HCT116 (cell line): ENCODE measurements at regions not wholly inside any gene's neighbourhood (a gene's known extent, or its start where the extent isn't known, plus 50 kb on each side); places are given as distances from the start of the nearest gene placed in this dataset.
A peak's percentile ranks its signal among the peaks of the same experiment; 100 is the strongest.

Source experiments
- ATAC-seq: fragments of 200-7000 bp; cut with Tn5 transposase; 2 replicates; pipeline ENCODE4 v1.9.1; 2020; ENCODE audit warnings: mild to moderate bottlenecking, moderate library complexity
- BruUV-seq: library from RNA; stranded (reverse); fragments of 400-500 nt; replicated peaks from 2 replicates; lab custom pipeline; 2021; lab: Mats Ljungman, UMichigan
- CTCF ChIA-PET: fragments of 300-600 bp; sonication (Branson Sonifier 250); formaldehyde crosslinking; loops from one replicate; lab custom pipeline; 2021; ENCODE audit warnings: antibody characterized with exemption; lab: Charles Lee
- POLR2A ChIA-PET: fragments of 300-600, 350-600 bp; sonication (Branson Sonifier 250); formaldehyde crosslinking; loops from one replicate; lab custom pipeline; 2021; ENCODE audit warnings: antibody characterized with exemption; lab: Charles Lee
- RAD21 ChIA-PET, 2 experiments: fragments of 300-600 bp; sonication (Branson Sonifier 250); formaldehyde crosslinking; loops; one replicate each; lab custom pipeline; 2023; ENCODE audit warnings: low total read pairs in 2 of 2; ENCODE audit not compliant: uncharacterized antibody in 2 of 2, unreplicated experiment in 2 of 2, low non-redundant PET in 1 of 2; lab: Charles Lee
- DNase-seq: peaks from one replicate; pipeline ENCODE4 v3.0.0-alpha.2; 2010; ENCODE audit warnings: low read depth, low spot score
- H2AFZ ChIP-seq: fragments of 200-600 bp; shearing (Covaris generic), sonication (generic); 2 replicates; pipeline ENCODE4 v1.6.1; 2017; ENCODE audit warnings: low read depth, mixed run types, mixed read lengths, antibody characterized with exemption, low read length; ENCODE audit not compliant: poor library complexity, severe bottlenecking
- H3K27ac ChIP-seq: 2 replicates; pipeline ENCODE4 v1.5.1; 2012; ENCODE audit warnings: low read depth, low read length
- H3K27me3 ChIP-seq: fragments of 200-600 bp; sonication (generic); 2 replicates; pipeline ENCODE4 v1.6.1; 2016; ENCODE audit warnings: mixed run types, low read length, mixed read lengths; ENCODE audit not compliant: insufficient read depth
- H3K36me3 ChIP-seq, 2 experiments: fragments of 200-500 bp in 1 of 2; fragments of 200-600 bp in 1 of 2; sonication (Bioruptor generic) in 1 of 2; sonication (generic) in 1 of 2; 2 replicates each; pipeline versions ENCODE4 v1.5.1 to v1.6.1; 2014 to 2016; ENCODE audit warnings: low read length in 2 of 2, inconsistent platforms in 1 of 2, mixed read lengths in 1 of 2, mixed run types in 1 of 2; ENCODE audit not compliant: insufficient read depth in 2 of 2, control insufficient read depth in 1 of 2
- H3K4me1 ChIP-seq, 2 experiments: fragments of 200-600 bp in 1 of 2; sonication (generic) in 1 of 2; 2 replicates each; pipeline versions ENCODE4 v1.5.1 to v1.6.1; 2012 to 2017; ENCODE audit warnings: low read length in 2 of 2, inconsistent platforms in 1 of 2, mild to moderate bottlenecking in 1 of 2, mixed read lengths in 1 of 2, mixed run types in 1 of 2, moderate library complexity in 1 of 2; ENCODE audit not compliant: insufficient read depth in 2 of 2, control insufficient read depth in 1 of 2
- H3K4me2 ChIP-seq: fragments of 200-600 bp; sonication (generic); 2 replicates; pipeline ENCODE4 v1.6.1; 2017; ENCODE audit warnings: mixed run types, low read length, mixed read lengths
- H3K4me3 ChIP-seq, 2 experiments: fragments of 200-600 bp in 1 of 2; sonication (generic) in 1 of 2; replicated peaks in 1 of 2; 2 replicates each; pipeline ENCODE4 v1.5.1; 2011 to 2016; ENCODE audit warnings: low read length in 2 of 2, control low read depth in 1 of 2, low read depth in 1 of 2, mild to moderate bottlenecking in 1 of 2, mixed read lengths in 1 of 2, mixed run types in 1 of 2
- H3K79me2 ChIP-seq: fragments of 200-600 bp; sonication (generic); 2 replicates; pipeline ENCODE4 v1.6.1; 2017; ENCODE audit warnings: mild to moderate bottlenecking, mixed run types, low read length, moderate library complexity, mixed read lengths; ENCODE audit not compliant: insufficient read depth
- H3K9ac ChIP-seq: fragments of 200-600 bp; sonication (generic); 2 replicates; pipeline ENCODE4 v1.6.1; 2016; ENCODE audit warnings: low read length, mixed read lengths
- H3K9me2 ChIP-seq: fragments of 200-600 bp; sonication (generic), shearing (Covaris generic); 2 replicates; pipeline ENCODE4 v1.6.1; 2017; ENCODE audit warnings: mixed run types, mild to moderate bottlenecking, moderate library complexity; ENCODE audit not compliant: insufficient read depth
- H3K9me3 ChIP-seq, 2 experiments: fragments of 200-500 bp in 1 of 2; fragments of 200-600 bp in 1 of 2; sonication (Bioruptor generic) in 1 of 2; sonication (generic) in 1 of 2; 2 replicates each; pipeline ENCODE4 v1.6.1; 2014 to 2017; ENCODE audit warnings: low read length in 2 of 2, mixed read lengths in 2 of 2, inconsistent platforms in 1 of 2, low read depth in 1 of 2, mild to moderate bottlenecking in 1 of 2, mixed run types in 1 of 2, moderate library complexity in 1 of 2; ENCODE audit not compliant: control insufficient read depth in 1 of 2, insufficient read depth in 1 of 2
- H4K20me1 ChIP-seq: fragments of 200-600 bp; sonication (generic), shearing (Covaris generic); 2 replicates; pipeline ENCODE4 v1.6.1; 2017; ENCODE audit warnings: mixed run types, mild to moderate bottlenecking, moderate library complexity; ENCODE audit not compliant: insufficient read depth
- CEBPB ChIP-seq: IDR thresholded peaks from 2 replicates; pipeline ENCODE4 v1.6.1; 2012; ENCODE audit warnings: low read depth
- EGR1 ChIP-seq: IDR thresholded peaks from 2 replicates; pipeline ENCODE4 v1.6.1; 2012; ENCODE audit warnings: low read depth
- ELF1 ChIP-seq: IDR thresholded peaks from 2 replicates; pipeline ENCODE4 v1.6.1; 2012; ENCODE audit warnings: low read depth, borderline replicate concordance
- EZH2 ChIP-seq: fragments of 200-600 bp; sonication (generic); IDR thresholded peaks from 2 replicates; pipeline ENCODE4 v1.6.1; 2017; ENCODE audit warnings: antibody characterized with exemption, mixed run types
- EZH2phosphoT487 ChIP-seq: fragments of 200-600 bp; IDR thresholded peaks from 2 replicates; pipeline ENCODE4 v1.6.1; 2018; ENCODE audit warnings: antibody characterized with exemption, borderline replicate concordance
- FOSL1 ChIP-seq: IDR thresholded peaks from 2 replicates; pipeline ENCODE4 v1.6.1; 2012; ENCODE audit warnings: low read depth
- JUND ChIP-seq: IDR thresholded peaks from 2 replicates; pipeline ENCODE4 v1.6.1; 2012
- POLR2A ChIP-seq: IDR thresholded peaks from 2 replicates; pipeline ENCODE4 v1.7.0; 2011; ENCODE audit warnings: borderline replicate concordance; ENCODE audit not compliant: insufficient read depth, insufficient read length; ENCODE audit errors: extremely low read depth
- POLR2AphosphoS5 ChIP-seq: IDR thresholded peaks from 2 replicates; pipeline ENCODE4 v1.6.1; 2011; ENCODE audit warnings: mild to moderate bottlenecking, low read depth, low read length, moderate library complexity
- RAD21 ChIP-seq: IDR thresholded peaks from 2 replicates; pipeline ENCODE4 v1.6.1; 2012; ENCODE audit warnings: low read depth, mild to moderate bottlenecking
- SIN3A ChIP-seq: IDR thresholded peaks from 2 replicates; pipeline ENCODE4 v1.6.1; 2012; ENCODE audit warnings: low read depth
- SP1 ChIP-seq: IDR thresholded peaks from 2 replicates; pipeline ENCODE4 v1.6.1; 2012; ENCODE audit warnings: low read depth
- SRF ChIP-seq: IDR thresholded peaks from 2 replicates; pipeline ENCODE4 v1.6.1; 2012; ENCODE audit warnings: low read depth
- TCF7L2 ChIP-seq: IDR thresholded peaks from 2 replicates; pipeline ENCODE4 v1.7.0; 2011; ENCODE audit warnings: borderline replicate concordance, inconsistent platforms; ENCODE audit not compliant: insufficient read depth, insufficient read length; ENCODE audit errors: extremely low read depth
- YY1 ChIP-seq: IDR thresholded peaks from 2 replicates; pipeline ENCODE4 v1.6.1; 2011; ENCODE audit warnings: low read length, low read depth, moderate library complexity, mild to moderate bottlenecking; ENCODE audit not compliant: insufficient replicate concordance; ENCODE audit errors: extremely low read depth
- ZNF274 ChIP-seq: fragments of 200-500 bp; sonication (Bioruptor generic); IDR thresholded peaks from 2 replicates; pipeline ENCODE4 v1.6.1; 2014; ENCODE audit warnings: mild to moderate bottlenecking, low read depth, low read length, inconsistent platforms
- intact Hi-C: fragments of 100-400 bp; cut with micrococcal nuclease; formaldehyde crosslinking; loops from 2 replicates; pipeline ENCODE4 v1.10.0; 2022
- TF ChIP-seq, protein P1 (sequence below): IDR thresholded peaks from 2 replicates; pipeline ENCODE4 v1.6.1; 2011; ENCODE audit warnings: mild to moderate bottlenecking, low read length, moderate library complexity; ENCODE audit not compliant: insufficient replicate concordance; ENCODE audit errors: extremely low read depth
- TF ChIP-seq, protein P2 (sequence below): IDR thresholded peaks from 2 replicates; pipeline ENCODE4 v1.6.1; 2012
- TF ChIP-seq, protein P3 (sequence below): IDR thresholded peaks from 2 replicates; pipeline ENCODE4 v1.6.1; 2012

DNA sequence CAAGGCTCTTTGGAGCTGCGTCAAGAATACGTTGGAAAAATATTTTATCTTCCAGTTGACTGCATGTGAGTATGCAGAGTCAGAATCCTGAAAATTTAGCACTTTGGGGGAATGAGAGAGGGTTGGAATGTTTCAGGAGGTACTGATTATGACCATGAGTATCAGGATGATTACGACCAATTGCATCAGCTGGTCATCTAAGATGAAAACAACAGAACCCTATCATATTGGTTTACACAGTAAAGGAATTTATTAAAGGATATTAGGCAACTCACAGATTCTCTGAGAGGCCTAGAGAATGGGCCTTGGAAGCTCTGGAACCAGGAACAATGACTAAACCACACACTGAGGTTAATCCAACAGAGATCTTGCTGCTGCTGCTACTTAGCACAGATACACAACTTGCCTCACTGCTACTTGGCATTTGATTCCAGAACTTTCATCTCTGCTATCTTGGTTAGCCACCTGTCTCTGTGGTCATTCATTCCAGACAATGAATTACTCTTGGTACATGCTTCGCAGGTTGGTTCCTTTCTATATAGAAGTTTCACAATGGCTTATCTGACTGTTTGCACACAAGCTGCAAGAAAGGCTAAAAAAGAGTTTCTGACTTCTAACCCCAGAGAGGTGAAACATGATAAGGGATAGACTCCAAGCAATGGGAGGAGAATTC lies 68.0 kb upstream of the CTTNBP2 start:
- no peak overlapping the region for H3K9ac ChIP-seq
- no peaks in the 10 kb centered on the region for H3K4me1 ChIP-seq
- intact Hi-C loops, result no loop called here
- no peaks in the 10 kb centered on the region for H3K9me2 ChIP-seq
- H3K27me3 ChIP-seq, result no peaks in the 10 kb centered on the region
- CTCF ChIA-PET, result no interaction called here
- POLR2A ChIA-PET, result no interaction called here
- no peak overlapping the region for H2AFZ ChIP-seq
- DNase-seq, result no peak
- no peaks in the 10 kb centered on the region for H4K20me1 ChIP-seq
- RAD21 ChIA-PET, result no interaction called here
- H3K27ac ChIP-seq, result no peak overlapping the region
- TF ChIP-seq CEBPB, result 0 out of 2 replicates have a peak, but pooled peaks have one; percentile 29
- TF ChIP-seq, protein P1, sequence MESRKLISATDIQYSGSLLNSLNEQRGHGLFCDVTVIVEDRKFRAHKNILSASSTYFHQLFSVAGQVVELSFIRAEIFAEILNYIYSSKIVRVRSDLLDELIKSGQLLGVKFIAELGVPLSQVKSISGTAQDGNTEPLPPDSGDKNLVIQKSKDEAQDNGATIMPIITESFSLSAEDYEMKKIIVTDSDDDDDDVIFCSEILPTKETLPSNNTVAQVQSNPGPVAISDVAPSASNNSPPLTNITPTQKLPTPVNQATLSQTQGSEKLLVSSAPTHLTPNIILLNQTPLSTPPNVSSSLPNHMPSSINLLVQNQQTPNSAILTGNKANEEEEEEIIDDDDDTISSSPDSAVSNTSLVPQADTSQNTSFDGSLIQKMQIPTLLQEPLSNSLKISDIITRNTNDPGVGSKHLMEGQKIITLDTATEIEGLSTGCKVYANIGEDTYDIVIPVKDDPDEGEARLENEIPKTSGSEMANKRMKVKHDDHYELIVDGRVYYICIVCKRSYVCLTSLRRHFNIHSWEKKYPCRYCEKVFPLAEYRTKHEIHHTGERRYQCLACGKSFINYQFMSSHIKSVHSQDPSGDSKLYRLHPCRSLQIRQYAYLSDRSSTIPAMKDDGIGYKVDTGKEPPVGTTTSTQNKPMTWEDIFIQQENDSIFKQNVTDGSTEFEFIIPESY, result no peak
- H3K9me3 ChIP-seq, result no peaks in the 10 kb centered on the region
- no peaks in the 10 kb centered on the region for H3K36me3 ChIP-seq
- no TSS peak for BruUV-seq
- no peak overlapping the region for H3K4me3 ChIP-seq
- no peak for ATAC-seq
- no peak overlapping the region for H3K4me2 ChIP-seq
- no peaks in the 10 kb centered on the region for H3K79me2 ChIP-seq

DNA sequence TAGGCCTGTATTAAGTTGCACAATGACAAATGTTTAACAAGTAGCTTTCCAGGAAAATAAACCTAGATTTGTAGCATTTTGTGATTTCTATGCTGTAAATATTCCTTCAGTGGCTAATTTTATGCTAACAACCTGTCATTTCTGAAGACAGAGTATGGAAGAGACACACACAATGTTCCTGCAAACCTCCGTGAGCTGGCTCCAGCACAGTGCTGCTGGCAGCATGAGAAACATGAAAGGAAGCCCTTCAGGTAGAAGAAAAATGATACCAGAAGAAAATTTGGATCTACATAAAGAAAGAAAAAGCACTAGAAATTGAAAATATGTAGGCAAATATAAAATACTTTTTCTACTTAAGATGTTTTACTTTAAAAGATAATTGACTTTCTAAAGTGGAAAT lies 69.5 kb upstream of the CTTNBP2 start:
- ChIA-PET POLR2A (no interaction called here), RAD21 (no interaction called here), CTCF (no interaction called here)
- no peaks in the 10 kb centered on the region for H3K4me1 ChIP-seq
- H3K9ac ChIP-seq, result no peak overlapping the region
- no peak overlapping the region for H3K4me2 ChIP-seq
- no TSS peak for BruUV-seq
- H4K20me1 ChIP-seq, result no peaks in the 10 kb centered on the region
- no peak for TF ChIP-seq RAD21
- TF ChIP-seq POLR2A, result no peak
- no peak for TF ChIP-seq SRF
- TF ChIP-seq FOSL1, result no peak
- TF ChIP-seq EGR1, result no peak
- TF ChIP-seq EZH2phosphoT487, result no peak
- no peak for TF ChIP-seq ZNF274
- TF ChIP-seq, protein P2, sequence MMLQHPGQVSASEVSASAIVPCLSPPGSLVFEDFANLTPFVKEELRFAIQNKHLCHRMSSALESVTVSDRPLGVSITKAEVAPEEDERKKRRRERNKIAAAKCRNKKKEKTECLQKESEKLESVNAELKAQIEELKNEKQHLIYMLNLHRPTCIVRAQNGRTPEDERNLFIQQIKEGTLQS, result no peak
- TF ChIP-seq EZH2, result no peak
- no peak for TF ChIP-seq TCF7L2
- TF ChIP-seq YY1, result no peak
- no peak for TF ChIP-seq JUND
- no peak for TF ChIP-seq ELF1
- no peak for TF ChIP-seq POLR2AphosphoS5
- TF ChIP-seq SP1, result no peak
- TF ChIP-seq, protein P3, sequence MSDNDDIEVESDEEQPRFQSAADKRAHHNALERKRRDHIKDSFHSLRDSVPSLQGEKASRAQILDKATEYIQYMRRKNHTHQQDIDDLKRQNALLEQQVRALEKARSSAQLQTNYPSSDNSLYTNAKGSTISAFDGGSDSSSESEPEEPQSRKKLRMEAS, result no peak
- no peak for TF ChIP-seq SIN3A
- DNase-seq, result no peak
- no peaks in the 10 kb centered on the region for H3K79me2 ChIP-seq
- intact Hi-C loops, result no loop called here
- no peaks in the 10 kb centered on the region for H3K27me3 ChIP-seq
- no peak for ATAC-seq
- no peaks in the 10 kb centered on the region for H3K9me3 ChIP-seq
- H3K36me3 ChIP-seq, result no peaks in the 10 kb centered on the region
- no peak overlapping the region for H2AFZ ChIP-seq
- no peaks in the 10 kb centered on the region for H3K9me2 ChIP-seq
- H3K4me3 ChIP-seq, result no peak overlapping the region
- H3K27ac ChIP-seq, result no peak overlapping the region
